Osteocyte (in vitro differentiated cells): ENCODE measurements at regions not wholly inside any gene's neighbourhood (a gene's known extent, or its start where the extent isn't known, plus 50 kb on each side); places are given as distances from the start of the nearest gene placed in this dataset.

Experiments used
- DNase-seq: peaks from one replicate; pipeline ENCODE4 v3.0.0; 2021; ENCODE audit warnings: mixed read lengths; ENCODE audit not compliant: unreplicated experiment; ENCODE audit errors: extremely low spot score
- H3K27ac Mint-ChIP-seq: one replicate; pipeline ENCODE4 v1.8.0; 2021; ENCODE audit warnings: mild to moderate bottlenecking, mixed read lengths; ENCODE audit not compliant: unreplicated experiment
- H3K27me3 Mint-ChIP-seq: one replicate; pipeline ENCODE4 v1.8.0; 2021; ENCODE audit warnings: mixed read lengths; ENCODE audit not compliant: unreplicated experiment
- H3K36me3 Mint-ChIP-seq: one replicate; pipeline ENCODE4 v1.8.0; 2021; ENCODE audit warnings: mixed read lengths; ENCODE audit not compliant: unreplicated experiment
- H3K4me1 Mint-ChIP-seq: one replicate; pipeline ENCODE4 v1.8.0; 2021; ENCODE audit warnings: mixed read lengths; ENCODE audit not compliant: unreplicated experiment
- H3K4me3 Mint-ChIP-seq: one replicate; pipeline ENCODE4 v1.8.0; 2021; ENCODE audit warnings: mild to moderate bottlenecking, moderate library complexity, mixed read lengths; ENCODE audit not compliant: unreplicated experiment
- H3K9me3 Mint-ChIP-seq: one replicate; pipeline ENCODE4 v1.8.0; 2021; ENCODE audit warnings: mixed read lengths; ENCODE audit not compliant: unreplicated experiment
- TF ChIP-seq, protein P1 (sequence below): fragments of 200-600 bp; sonication (generic); IDR thresholded peaks from 2 replicates; pipeline ENCODE4 v1.5.0; 2021; ENCODE audit warnings: antibody characterized with exemption, mild to moderate bottlenecking, moderate library complexity

DNA sequence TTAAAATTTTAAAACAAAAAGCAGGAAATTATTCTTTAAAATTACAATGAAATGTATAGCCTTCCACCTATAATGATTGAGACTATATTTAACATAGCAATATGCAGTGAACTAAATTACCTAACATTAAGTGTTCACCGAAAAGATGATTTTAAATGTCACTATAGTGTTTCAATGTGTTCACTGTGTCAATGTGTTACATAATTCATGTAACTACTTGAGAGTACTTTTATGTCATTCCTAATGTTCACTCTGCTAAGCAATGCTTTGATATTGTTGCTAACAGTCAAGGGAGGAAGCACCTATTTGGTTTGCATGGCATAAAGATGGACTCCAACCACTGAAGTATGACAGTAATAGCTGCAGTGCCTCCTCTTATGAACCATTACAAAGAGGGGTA, 629.8 kb upstream of the C9orf72 start:
- Mint-ChIP-seq H3K27ac (no peak overlapping the region), H3K27me3 (no peaks in the 10 kb centered on the region), H3K4me1 (no peaks in the 10 kb centered on the region), H3K4me3 (no peak overlapping the region), H3K9me3 (peaks cover 6% of the 10 kb centered on the region), H3K36me3 (no peaks in the 10 kb centered on the region)
- DNase-seq, result no peak
- TF ChIP-seq, protein P1, sequence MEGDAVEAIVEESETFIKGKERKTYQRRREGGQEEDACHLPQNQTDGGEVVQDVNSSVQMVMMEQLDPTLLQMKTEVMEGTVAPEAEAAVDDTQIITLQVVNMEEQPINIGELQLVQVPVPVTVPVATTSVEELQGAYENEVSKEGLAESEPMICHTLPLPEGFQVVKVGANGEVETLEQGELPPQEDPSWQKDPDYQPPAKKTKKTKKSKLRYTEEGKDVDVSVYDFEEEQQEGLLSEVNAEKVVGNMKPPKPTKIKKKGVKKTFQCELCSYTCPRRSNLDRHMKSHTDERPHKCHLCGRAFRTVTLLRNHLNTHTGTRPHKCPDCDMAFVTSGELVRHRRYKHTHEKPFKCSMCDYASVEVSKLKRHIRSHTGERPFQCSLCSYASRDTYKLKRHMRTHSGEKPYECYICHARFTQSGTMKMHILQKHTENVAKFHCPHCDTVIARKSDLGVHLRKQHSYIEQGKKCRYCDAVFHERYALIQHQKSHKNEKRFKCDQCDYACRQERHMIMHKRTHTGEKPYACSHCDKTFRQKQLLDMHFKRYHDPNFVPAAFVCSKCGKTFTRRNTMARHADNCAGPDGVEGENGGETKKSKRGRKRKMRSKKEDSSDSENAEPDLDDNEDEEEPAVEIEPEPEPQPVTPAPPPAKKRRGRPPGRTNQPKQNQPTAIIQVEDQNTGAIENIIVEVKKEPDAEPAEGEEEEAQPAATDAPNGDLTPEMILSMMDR, result no peak

DNA sequence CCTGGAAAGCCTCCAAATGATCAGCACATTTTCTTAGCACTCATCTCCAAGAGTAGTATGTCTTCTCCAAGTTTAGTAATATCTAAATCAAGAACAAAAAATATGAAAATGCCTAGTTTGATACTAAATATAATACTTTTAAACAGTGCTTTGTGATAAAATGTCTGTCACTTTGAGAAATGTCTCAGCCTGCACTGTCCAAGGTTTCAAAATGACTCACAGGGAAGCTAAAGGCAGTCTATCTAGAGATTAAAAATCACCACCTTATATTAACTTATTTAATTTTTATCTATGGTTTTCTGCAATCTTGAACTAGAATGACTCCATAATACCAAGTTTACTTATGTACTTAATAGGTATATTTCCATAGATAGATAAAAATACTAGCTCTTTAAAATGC, 633.0 kb upstream of the C9orf72 start:
- Mint-ChIP-seq H3K4me3 (no peak overlapping the region), H3K27me3 (no peaks in the 10 kb centered on the region), H3K36me3 (no peaks in the 10 kb centered on the region), H3K4me1 (no peaks in the 10 kb centered on the region), H3K27ac (no peak overlapping the region), H3K9me3 (peaks cover 6% of the 10 kb centered on the region)
- TF ChIP-seq, protein P1, result no peak
- no peak for DNase-seq

DNA sequence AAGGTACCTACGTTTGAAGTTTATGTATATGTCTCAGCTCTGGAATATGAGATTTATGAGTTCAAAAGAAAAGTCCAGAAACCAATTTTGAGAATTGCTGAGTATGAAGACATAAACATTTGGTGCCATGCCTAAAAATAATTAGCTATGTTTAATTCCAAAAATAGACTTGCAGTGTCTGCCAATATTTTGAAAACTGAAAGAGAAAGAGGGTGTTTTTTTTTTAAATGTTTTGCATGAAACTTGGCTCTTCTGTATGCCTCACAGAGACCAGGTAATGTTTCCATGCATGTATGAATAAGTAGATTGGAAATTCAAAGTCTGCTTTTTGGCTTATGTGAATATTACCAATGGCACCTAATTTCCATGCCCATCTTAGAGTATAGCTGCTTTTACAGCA, 634.4 kb upstream of the C9orf72 start:
- Mint-ChIP-seq H3K4me3 (no peak overlapping the region), H3K36me3 (no peaks in the 10 kb centered on the region), H3K27me3 (no peaks in the 10 kb centered on the region), H3K4me1 (no peaks in the 10 kb centered on the region), H3K27ac (no peak overlapping the region), H3K9me3 (no peaks in the 10 kb centered on the region)
- TF ChIP-seq, protein P1, result no peak
- no peak for DNase-seq

DNA sequence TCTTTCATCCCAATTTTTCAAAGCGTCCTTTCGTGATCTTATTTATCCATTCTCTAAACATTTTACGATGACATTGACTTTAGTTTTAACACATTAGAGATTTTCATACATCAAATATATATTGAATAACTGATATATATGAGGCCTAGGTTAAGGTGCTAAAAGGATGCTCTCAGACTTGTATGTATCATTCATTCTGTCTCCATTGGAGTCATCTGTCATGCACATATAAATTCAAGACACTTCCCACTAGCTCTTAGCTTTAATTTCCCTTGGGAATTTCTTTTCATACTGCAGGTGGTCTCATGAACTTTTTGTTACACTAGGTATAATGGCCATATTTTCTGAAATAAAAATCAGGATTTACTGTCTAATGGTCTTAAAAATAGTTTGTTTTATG, 635.8 kb upstream of the C9orf72 start:
- H3K4me1 Mint-ChIP-seq, result no peaks in the 10 kb centered on the region
- no peak overlapping the region for H3K4me3 Mint-ChIP-seq
- H3K27me3 Mint-ChIP-seq, result no peaks in the 10 kb centered on the region
- no peaks in the 10 kb centered on the region for H3K9me3 Mint-ChIP-seq
- TF ChIP-seq, protein P1, result no peak
- DNase-seq, result no peak
- no peaks in the 10 kb centered on the region for H3K36me3 Mint-ChIP-seq
- no peak overlapping the region for H3K27ac Mint-ChIP-seq

DNA sequence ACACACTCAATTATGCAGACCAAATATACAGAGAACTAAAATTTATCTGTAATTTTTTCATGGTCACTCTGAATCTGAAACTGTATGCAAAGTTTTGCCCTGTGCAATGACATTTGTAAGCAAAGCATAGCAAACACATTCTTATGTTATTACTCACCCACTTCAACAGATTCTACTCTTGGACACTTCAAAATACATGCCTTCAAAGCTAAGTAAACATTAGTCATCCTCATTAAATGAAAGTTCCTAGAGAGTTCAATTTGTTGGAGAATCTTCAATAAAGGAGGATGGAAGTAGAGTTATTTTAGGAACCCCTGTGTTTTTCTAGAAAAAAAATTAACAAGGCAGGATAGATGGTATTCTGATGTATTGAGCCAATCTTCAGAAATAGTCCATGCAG, 639.7 kb upstream of the C9orf72 start:
- TF ChIP-seq, protein P1, result no peak
- no peaks in the 10 kb centered on the region for H3K36me3 Mint-ChIP-seq
- no peaks in the 10 kb centered on the region for H3K9me3 Mint-ChIP-seq
- DNase-seq, result no peak
- H3K4me1 Mint-ChIP-seq, result no peaks in the 10 kb centered on the region
- H3K4me3 Mint-ChIP-seq, result no peak overlapping the region
- H3K27me3 Mint-ChIP-seq, result no peaks in the 10 kb centered on the region
- no peak overlapping the region for H3K27ac Mint-ChIP-seq
